8988T (cell line): ENCODE measurements at regions not wholly inside any gene's neighbourhood (a gene's known extent, or its start where the extent isn't known, plus 50 kb on each side); places are given as distances from the start of the nearest gene placed in this dataset.
"Not testable (repeated sequence)": the region's sequence is repeated elsewhere in the genome, so short reads cannot be mapped to it uniquely, and the experiment has no call there.

Source experiments
- DNase-seq: peaks from one replicate; pipeline ENCODE4 v3.0.0; 2011

DNA sequence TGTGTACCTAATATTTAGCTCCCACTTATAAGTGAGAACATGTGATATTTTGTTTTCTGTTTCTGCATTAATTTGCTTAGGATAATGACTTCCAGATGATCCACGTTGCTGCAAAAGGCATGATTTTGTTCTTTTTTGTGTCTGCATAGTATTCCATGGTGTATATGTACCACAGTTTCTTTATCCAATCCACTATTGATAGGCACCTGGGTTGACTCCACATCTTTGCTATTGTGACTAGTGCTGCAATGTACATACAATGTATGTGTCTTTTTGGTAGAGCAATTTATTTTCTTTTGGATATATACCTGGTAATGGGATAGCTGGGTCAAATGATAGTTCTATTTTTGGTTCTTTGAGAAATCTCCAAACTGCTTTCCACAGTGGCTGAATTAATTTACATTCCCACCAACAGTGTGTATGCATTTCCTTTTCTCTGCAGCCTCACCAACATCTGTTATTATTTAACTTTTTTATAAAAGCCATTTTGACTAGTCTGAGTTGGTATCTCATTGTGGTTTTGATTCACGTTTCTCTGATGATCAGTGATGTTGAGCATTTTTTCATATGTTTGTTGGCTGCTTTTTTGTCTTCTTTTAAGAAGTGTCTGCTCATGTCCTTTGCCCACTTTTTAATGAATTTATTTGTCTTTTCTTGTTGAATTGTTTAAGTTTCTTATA lies 102.8 kb upstream of the GAS1 start:
- not testable (repeated sequence) for DNase-seq

- DNase-seq = no peak
These were observed 107.8 kb upstream of the GAS1 start for GRCh38 chr9:87054999-87055686.

DNA sequence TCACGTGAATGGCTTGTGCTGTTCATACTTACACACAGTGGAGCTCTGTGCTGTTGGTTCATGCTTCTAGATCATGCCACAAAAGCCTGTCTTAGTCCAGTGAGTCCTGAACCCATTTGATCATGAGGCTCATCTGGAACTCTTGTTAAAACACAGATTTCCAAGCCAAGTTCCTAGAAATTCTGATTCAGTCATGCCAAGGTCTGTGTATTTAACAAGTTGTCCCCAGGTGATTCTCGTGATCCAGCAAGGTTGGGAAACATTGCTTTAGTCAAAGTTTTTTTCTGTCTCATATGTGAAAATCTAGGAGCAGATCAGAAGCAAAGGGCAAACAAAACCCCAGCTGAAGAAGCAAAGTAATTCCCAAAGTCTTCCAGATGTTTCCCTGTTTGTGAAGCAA lies 112.5 kb upstream of the GAS1 start:
- no peak for DNase-seq

GRCh38 chr9:87062746-87063145 lies 115.4 kb upstream of the GAS1 start:
- no peak for DNase-seq

GRCh38 chr9:87063246-87063645 lies 115.9 kb upstream of the GAS1 start:
- DNase-seq = no peak

DNA sequence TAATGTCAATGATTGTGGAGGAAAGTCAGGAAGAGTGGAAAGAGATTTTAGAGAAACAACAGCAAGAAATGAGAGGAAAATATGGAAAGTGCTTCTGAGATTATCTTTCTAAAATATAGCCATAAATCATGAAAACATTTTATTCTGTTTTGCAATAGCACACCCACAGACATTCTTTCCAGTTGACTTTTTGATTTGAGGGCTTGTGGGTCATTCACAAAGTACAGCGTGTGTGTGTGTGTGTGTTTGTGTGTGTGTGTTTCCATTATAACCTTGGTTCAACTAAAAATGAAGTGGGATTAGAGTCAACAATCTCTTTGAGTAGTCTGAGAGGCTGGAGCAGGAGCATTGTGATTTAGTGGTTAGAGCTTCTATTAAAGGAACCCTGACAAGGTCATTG lies 116.6 kb upstream of the GAS1 start:
- no peak for DNase-seq

DNA sequence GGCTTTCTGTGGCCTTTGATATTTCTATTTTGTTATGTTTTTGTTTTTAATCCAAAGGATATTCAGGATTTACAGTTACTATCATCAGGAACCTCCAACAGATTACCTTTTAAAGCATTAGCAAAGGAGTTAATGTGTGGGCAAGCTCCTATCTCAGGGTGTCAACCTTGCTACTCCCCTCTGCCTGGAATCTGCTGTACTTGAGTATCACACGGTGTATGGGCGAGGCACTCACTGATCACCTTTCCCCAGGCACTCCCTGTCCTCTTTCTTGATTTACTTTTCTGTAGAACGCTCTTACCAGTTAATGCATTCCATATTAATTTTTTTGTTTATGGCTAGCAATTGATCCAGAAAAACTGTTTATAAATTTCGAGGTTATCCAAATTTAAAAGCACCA lies 117.0 kb upstream of the GAS1 start:
- no peak for DNase-seq

DNA sequence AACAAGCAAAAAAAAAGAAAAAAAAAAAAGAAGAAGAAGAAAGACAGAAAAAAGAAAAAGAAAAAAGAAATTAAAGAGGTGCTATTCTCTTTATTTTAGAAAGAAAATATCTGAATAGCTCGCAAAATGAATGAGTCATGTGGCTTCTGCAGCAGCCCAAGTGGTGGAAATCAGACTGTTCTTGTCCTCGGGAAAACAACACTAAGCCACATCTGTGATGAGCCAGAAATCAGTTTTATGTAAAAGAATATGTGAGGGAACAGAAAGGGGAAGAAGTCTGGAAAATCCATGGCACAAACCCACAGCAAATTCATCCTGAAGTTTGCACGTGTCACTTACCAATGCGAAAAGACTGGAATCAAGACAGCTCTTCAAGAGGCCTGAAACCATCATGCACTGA lies 118.7 kb upstream of the GAS1 start:
- DNase-seq = no peak

- no peak for DNase-seq
These were observed 120.1 kb upstream of the GAS1 start for GRCh38 chr9:87067426-87067825.

GRCh38 chr9:87068177-87068840 lies 121.0 kb upstream of the GAS1 start:
- no peak for DNase-seq

DNA sequence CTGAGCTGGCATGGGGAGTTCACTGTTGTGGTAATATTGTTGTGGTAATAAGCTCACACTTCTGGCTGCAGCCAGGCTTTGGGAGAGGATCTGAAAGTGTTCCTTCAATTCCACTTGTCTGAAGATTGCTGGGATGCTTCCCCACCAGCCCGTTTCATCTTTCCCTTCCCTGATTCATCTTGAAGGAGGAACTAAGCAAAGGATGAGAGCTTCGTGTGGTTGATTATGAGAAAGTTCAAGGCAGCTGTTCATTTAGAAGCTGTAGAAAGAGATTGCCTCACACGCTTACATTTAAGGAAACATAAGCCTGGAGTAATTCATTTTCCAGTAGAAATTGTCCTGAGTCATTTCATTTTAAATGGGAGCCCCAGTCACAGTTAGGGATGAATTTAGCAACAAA lies 122.4 kb upstream of the GAS1 start:
- DNase-seq = no peak

DNA sequence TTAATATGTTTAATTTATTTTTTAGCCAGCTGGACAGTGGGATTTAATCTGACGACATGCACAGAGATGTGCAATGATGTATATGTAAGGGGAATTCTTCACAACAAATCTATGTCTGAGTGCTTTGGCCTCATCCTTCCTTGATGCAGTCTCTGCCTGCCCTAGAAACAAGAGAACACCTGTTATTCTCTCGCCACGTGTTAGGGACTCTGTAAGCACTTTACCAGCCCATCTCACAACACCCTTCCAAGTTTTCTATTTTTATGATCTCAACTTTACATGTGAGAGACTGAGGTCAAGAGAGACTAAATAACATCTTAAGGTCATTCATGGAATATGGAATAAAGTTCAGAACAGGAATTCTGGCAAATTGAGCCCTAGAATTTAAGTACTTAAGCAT lies 123.0 kb upstream of the GAS1 start:
- no peak for DNase-seq

DNA sequence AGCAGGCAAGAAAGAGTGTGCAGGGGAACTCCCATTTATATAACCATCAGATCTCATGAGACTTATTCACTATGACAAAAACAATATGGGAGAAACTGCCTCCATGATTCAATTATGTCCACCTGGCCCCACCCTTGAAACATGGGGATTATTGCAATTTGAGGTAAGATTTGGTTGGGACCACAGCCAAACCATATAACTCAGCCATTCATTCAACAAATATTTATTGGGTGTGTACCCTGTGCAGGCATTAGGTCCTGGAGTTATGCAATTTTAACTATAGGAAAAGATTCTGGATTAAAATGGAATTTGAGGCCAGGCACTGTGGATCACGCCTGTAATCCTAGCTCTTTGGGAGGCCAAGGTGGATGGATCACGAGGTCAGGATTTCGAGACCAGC lies 124.2 kb upstream of the GAS1 start:
- DNase-seq = no peak

GRCh38 chr9:87073692-87074091 lies 126.4 kb upstream of the GAS1 start:
- DNase-seq = no peak

DNA sequence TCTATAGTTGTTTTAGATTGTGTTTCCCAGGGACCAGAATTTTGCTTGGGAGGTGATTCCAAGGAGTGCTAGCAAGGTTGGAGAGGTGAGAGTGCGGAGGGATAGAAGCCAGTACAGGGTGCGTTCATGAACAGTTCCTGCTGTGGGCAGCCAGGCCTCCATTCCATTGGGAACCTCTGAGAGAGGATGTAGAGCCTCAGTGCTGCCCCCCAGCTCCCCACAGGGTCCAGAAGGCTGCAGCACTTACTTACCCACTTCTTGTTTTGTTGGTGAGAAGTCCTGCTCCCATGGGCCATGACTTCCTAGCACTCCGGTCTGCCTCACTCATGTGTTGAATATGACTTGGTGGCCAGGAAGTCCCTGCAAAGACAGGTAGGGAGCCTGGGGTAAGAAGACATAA lies 128.2 kb upstream of the GAS1 start:
- DNase-seq = no peak

GRCh38 chr9:87076825-87077224 lies 129.5 kb upstream of the GAS1 start:
- DNase-seq = no peak

- no peak for DNase-seq
These were observed 130.7 kb upstream of the GAS1 start for GRCh38 chr9:87077986-87078385.

GRCh38 chr9:87080512-87081264 lies 133.4 kb upstream of the GAS1 start:
- DNase-seq = no peak

GRCh38 chr9:87081503-87081902 lies 134.2 kb upstream of the GAS1 start:
- DNase-seq = no peak

- DNase-seq = no peak
These were observed 136.7 kb upstream of the GAS1 start for GRCh38 chr9:87083986-87084385.

DNA sequence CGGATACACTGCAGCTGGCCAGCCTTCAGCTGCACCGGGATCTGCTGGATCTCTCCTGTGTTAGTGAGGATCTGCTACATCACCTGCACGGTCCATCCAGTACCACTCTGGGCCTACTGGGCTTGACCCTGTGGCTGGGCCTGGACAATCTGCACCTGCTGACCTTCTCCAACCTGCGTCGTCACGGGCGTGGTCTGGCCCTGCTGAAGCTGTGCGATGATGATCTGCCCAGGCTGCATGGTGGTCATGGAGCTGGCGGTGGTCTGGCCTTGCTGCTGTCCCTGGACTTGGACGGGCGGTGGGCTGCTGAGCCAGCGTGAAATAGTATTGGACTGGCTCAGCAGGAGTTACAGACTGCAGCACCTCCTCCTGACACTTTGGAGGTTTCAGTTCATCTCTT lies 137.1 kb upstream of the GAS1 start:
- DNase-seq = no peak

GRCh38 chr9:87085073-87085472 lies 137.8 kb upstream of the GAS1 start:
- DNase-seq = no peak

- no peak for DNase-seq
These were observed 138.2 kb upstream of the GAS1 start for GRCh38 chr9:87085521-87085920.
